ENCODE measurements at regions not wholly inside any gene's neighbourhood (a gene's known extent, or its start where the extent isn't known, plus 50 kb on each side); places are given as distances from the start of the nearest gene placed in this dataset.

DNA sequence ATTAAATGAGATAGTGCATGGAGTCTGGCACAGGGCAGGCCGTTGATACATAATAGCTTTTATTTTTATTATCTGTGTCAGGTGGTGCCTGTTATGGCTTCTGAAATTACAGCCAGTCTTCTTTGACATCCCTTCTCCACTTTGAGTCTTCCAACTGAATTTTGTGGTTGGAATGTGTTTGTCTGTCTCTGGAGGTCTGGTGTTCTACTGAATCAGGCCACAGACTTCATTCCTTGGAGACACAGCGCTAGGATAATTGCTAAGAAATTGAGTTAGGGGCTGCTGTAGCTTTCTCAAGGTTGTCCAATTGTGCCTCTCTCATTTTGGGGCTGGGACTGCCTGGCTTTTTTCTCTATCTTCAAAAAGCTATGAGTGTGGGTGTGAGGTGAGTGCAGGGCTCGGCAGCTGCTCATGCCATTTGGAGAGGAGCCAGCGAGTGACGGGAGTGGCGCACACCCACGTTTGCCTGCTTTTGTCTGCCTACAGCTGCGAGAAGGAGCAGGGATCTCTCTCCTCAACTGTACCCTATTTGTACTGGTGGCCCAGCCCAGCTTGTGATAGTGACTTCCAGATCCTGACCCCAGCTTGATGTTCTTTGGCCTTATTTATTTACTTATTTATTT lies 49.8 kb upstream of the SYN2 start:
- H3K4me1 ChIP-seq (replicated peaks; ENCODE audit: insufficient read depth) = no peaks in the 10 kb centered on the region
- H3F3A ChIP-seq (ENCODE audit: insufficient read depth, low read depth) = no peaks in the 10 kb centered on the region
- ChIA-PET CTCF (no interaction called here), POLR2A (ENCODE audit: unreplicated experiment) (no interaction called here)
- H2AFZ ChIP-seq = no peak overlapping the region
- no peaks in the 10 kb centered on the region for H3K79me2 ChIP-seq (ENCODE audit: low read depth)
- DNase-seq = no peak
- H3K27ac ChIP-seq = no peak overlapping the region
- no peaks in the 10 kb centered on the region for H3K9me3 ChIP-seq (ENCODE audit: insufficient read depth, low read depth)
- no peak overlapping the region for H3K4me3 ChIP-seq
- BruUV-seq (replicated peaks) = no TSS peak
- TF ChIP-seq EZH2 (IDR thresholded peaks at IDR 0.05; ENCODE audit: low read depth) = no peak
- TF ChIP-seq, protein P1, sequence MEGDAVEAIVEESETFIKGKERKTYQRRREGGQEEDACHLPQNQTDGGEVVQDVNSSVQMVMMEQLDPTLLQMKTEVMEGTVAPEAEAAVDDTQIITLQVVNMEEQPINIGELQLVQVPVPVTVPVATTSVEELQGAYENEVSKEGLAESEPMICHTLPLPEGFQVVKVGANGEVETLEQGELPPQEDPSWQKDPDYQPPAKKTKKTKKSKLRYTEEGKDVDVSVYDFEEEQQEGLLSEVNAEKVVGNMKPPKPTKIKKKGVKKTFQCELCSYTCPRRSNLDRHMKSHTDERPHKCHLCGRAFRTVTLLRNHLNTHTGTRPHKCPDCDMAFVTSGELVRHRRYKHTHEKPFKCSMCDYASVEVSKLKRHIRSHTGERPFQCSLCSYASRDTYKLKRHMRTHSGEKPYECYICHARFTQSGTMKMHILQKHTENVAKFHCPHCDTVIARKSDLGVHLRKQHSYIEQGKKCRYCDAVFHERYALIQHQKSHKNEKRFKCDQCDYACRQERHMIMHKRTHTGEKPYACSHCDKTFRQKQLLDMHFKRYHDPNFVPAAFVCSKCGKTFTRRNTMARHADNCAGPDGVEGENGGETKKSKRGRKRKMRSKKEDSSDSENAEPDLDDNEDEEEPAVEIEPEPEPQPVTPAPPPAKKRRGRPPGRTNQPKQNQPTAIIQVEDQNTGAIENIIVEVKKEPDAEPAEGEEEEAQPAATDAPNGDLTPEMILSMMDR (conservative IDR thresholded peaks at IDR 0.05) = no peak
- no peaks in the 10 kb centered on the region for H4K20me1 ChIP-seq (ENCODE audit: insufficient read depth)
- intact Hi-C loops (cut with micrococcal nuclease; ENCODE audit: unreplicated experiment) = no loop called here
- H3K4me2 ChIP-seq = no peak overlapping the region
- H3K27me3 ChIP-seq (ENCODE audit: insufficient read depth, low read depth) = peaks cover 86% of the 10 kb centered on the region
- H3K9me2 ChIP-seq (ENCODE audit: insufficient read depth) = no peaks in the 10 kb centered on the region
- no peaks in the 10 kb centered on the region for H3K36me3 ChIP-seq (ENCODE audit: low read depth)

Data from PC-9 (cell line).